HepG2 (cell line): ENCODE measurements at regions not wholly inside any gene's neighbourhood (a gene's known extent, or its start where the extent isn't known, plus 50 kb on each side); places are given as distances from the start of the nearest gene placed in this dataset.

Experiments used
- ATAC-seq: fragments of 200-7000 bp; cut with Tn5 transposase; 3 replicates; pipeline ENCODE4 v1.9.1; 2020; ENCODE audit warnings: mild to moderate bottlenecking, moderate library complexity
- BruUV-seq: library from RNA; stranded (reverse); fragments of 400-500 nt; replicated peaks from 2 replicates; lab custom pipeline; 2021; lab: Mats Ljungman, UMichigan
- CTCF ChIA-PET: fragments of 300-600 bp; formaldehyde crosslinking; extraction: SDS; loops from one replicate; lab custom pipeline; 2021; ENCODE audit warnings: low total read pairs, inconsistent platforms, low intra/inter-chr PET ratio; lab: Yijun Ruan, JAX
- POLR2A ChIA-PET: fragments of 350-600 bp; sonication (Branson Sonifier 250); formaldehyde crosslinking; loops from one replicate; lab custom pipeline; 2020; ENCODE audit warnings: antibody characterized with exemption, inconsistent platforms; lab: Yijun Ruan, JAX
- DNase-seq: peaks from one replicate; pipeline ENCODE4 v3.0.0-alpha.2; 2015; ENCODE audit warnings: low spot score
- FAIRE-seq: peaks from 3 replicates; lab custom pipeline; 2011; peaks lifted over from hg19 to GRCh38; lab: Jason Lieb, UNC
- H2AFZ ChIP-seq: one replicate; pipeline ENCODE4 v1.6.1; 2011; ENCODE audit warnings: low read length, inconsistent platforms
- H3K27ac ChIP-seq: fragments of 300-600 bp; 3 replicates; pipeline ENCODE4 v1.8.0; 2011; ENCODE audit warnings: mixed run types, mild to moderate bottlenecking, mixed read lengths, low read length, inconsistent platforms; ENCODE audit not compliant: insufficient read depth; ENCODE audit errors: extremely low read length
- H3K27me3 ChIP-seq, 2 experiments: fragments of 200-600 bp in 1 of 2; 2 replicates in 1 of 2; 3 replicates in 1 of 2; pipeline versions ENCODE4 v1.6.0 to v1.8.0; 2011; ENCODE audit warnings: low read length in 2 of 2, mild to moderate bottlenecking in 2 of 2, moderate library complexity in 2 of 2, inconsistent platforms in 1 of 2; ENCODE audit not compliant: insufficient read depth in 2 of 2, control insufficient read depth in 1 of 2
- H3K36me3 ChIP-seq, 2 experiments: fragments of 200-600 bp in 1 of 2; replicated peaks in 1 of 2; 2 replicates in 1 of 2; 3 replicates in 1 of 2; pipeline versions ENCODE4 v1.5.1 to v1.8.0; 2011; ENCODE audit warnings: low read length in 2 of 2, inconsistent platforms in 1 of 2; ENCODE audit not compliant: insufficient read depth in 2 of 2, control insufficient read depth in 1 of 2
- H3K4me1 ChIP-seq: 2 replicates; pipeline ENCODE4 v1.5.1; 2012; ENCODE audit warnings: low read length, inconsistent platforms; ENCODE audit not compliant: insufficient read depth
- H3K4me2 ChIP-seq: 2 replicates; pipeline ENCODE4 v1.6.0; 2011; ENCODE audit warnings: low read depth, low read length, inconsistent platforms
- H3K4me3 ChIP-seq, 3 experiments: fragments of 200-600 bp in 1 of 3; sonication (generic), shearing (Covaris generic) in 1 of 3; replicated peaks in 1 of 3; 2 replicates each; pipeline ENCODE4 v1.5.1; 2011 to 2016; ENCODE audit warnings: low read length in 3 of 3, inconsistent platforms in 2 of 3, low read depth in 2 of 3, mild to moderate bottlenecking in 2 of 3, control low read depth in 1 of 3, mixed read lengths in 1 of 3; ENCODE audit not compliant: insufficient read depth in 1 of 3
- H3K79me2 ChIP-seq: one replicate; pipeline ENCODE4 v1.6.1; 2011; ENCODE audit warnings: low read length, inconsistent platforms; ENCODE audit not compliant: insufficient read depth
- H3K9ac ChIP-seq: 2 replicates; pipeline ENCODE4 v1.6.0; 2011; ENCODE audit warnings: mild to moderate bottlenecking, low read depth, low read length, inconsistent platforms; ENCODE audit not compliant: insufficient read depth
- H3K9me3 ChIP-seq: 2 replicates; pipeline ENCODE4 v1.5.1; 2012; ENCODE audit warnings: mild to moderate bottlenecking, low read length
- H4K20me1 ChIP-seq: 2 replicates; pipeline ENCODE4 v1.6.0; 2011; ENCODE audit warnings: inconsistent platforms, mild to moderate bottlenecking, low read length, moderate library complexity; ENCODE audit not compliant: insufficient read depth
- CCDC6 ChIP-seq: sonication (generic); formaldehyde crosslinking; IDR thresholded peaks from 2 replicates; pipeline ENCODE4 v1.8.1; 2022; ENCODE audit warnings: mild to moderate bottlenecking, missing genetic modification reagents, moderate library complexity
- FOXO1 ChIP-seq: sonication (generic); formaldehyde crosslinking; IDR thresholded peaks from 2 replicates; pipeline ENCODE4 v1.4.0; 2020; ENCODE audit warnings: missing genetic modification reagents
- FUBP1 ChIP-seq: sonication (generic); formaldehyde crosslinking; IDR thresholded peaks from 2 replicates; pipeline ENCODE4 v1.5.1; 2020; ENCODE audit warnings: missing genetic modification reagents, mild to moderate bottlenecking, borderline replicate concordance
- IRX3 ChIP-seq: sonication (generic); formaldehyde crosslinking; IDR thresholded peaks from 2 replicates; pipeline ENCODE4 v1.8.1; 2023; ENCODE audit warnings: mild to moderate bottlenecking, low read depth, missing genetic modification reagents, borderline replicate concordance
- JARID2 ChIP-seq: sonication (generic); formaldehyde crosslinking; IDR thresholded peaks from 2 replicates; pipeline ENCODE4 v1.8.1; 2023; ENCODE audit warnings: missing genetic modification reagents, inconsistent platforms; ENCODE audit not compliant: insufficient replicate concordance
- MED1 ChIP-seq: sonication (generic); formaldehyde crosslinking; IDR thresholded peaks from 2 replicates; pipeline ENCODE4 v1.4.0; 2020; ENCODE audit warnings: missing genetic modification reagents
- MLLT10 ChIP-seq: sonication (generic); formaldehyde crosslinking; IDR thresholded peaks from 2 replicates; pipeline ENCODE4 v1.4.0; 2020; ENCODE audit warnings: missing genetic modification reagents
- SRSF9 ChIP-seq: fragments of 200-400 bp; formaldehyde crosslinking; IDR thresholded peaks from 2 replicates; pipeline ENCODE4 v1.6.1; 2018; ENCODE audit warnings: borderline replicate concordance, mild to moderate bottlenecking, low read depth, low read length; ENCODE audit not compliant: insufficient read depth, poor library complexity, severe bottlenecking
- ZNF160 ChIP-seq: sonication (generic); formaldehyde crosslinking; IDR thresholded peaks from 2 replicates; pipeline ENCODE4 v1.8.0; 2022; ENCODE audit warnings: mild to moderate bottlenecking, inconsistent platforms, missing genetic modification reagents
- ZNF691 ChIP-seq: sonication (generic); formaldehyde crosslinking; IDR thresholded peaks from 2 replicates; pipeline ENCODE4 v1.4.0; 2020; ENCODE audit warnings: missing genetic modification reagents, low read depth, mild to moderate bottlenecking, borderline replicate concordance
- WGBS: methylation state at CpG from one replicate; pipeline ENCODE4 v1.1.6; 2017; ENCODE audit warnings: low lambda C conversion rate; 5-methylcytosine and 5-hydroxymethylcytosine counted together
- in situ Hi-C: cut with HindIII; loops from 2 replicates; pipeline ENCODE4 v1.10.0; 2017; ENCODE audit warnings: low pct_unique_long_range_greater_than_20kb; ENCODE audit not compliant: extremely low pct_ligation_motif_present
- intact Hi-C: fragments of 100-400 bp; cut with micrococcal nuclease; formaldehyde crosslinking; loops from one replicate; pipeline ENCODE4 v1.10.0; 2022; ENCODE audit not compliant: unreplicated experiment

- Histone ChIP-seq H3K27me3 (peaks cover 0 to 6% of the 10 kb centered on the region in 2 experiments; a peak in 1 of 5 replicates), H3K79me2 (no peaks in the 10 kb centered on the region), H3K9ac (no peak overlapping the region), H3K4me1 (no peaks in the 10 kb centered on the region), H4K20me1 (no peaks in the 10 kb centered on the region), H2AFZ (no peak overlapping the region), H3K36me3 (no peaks in the 10 kb centered on the region), H3K27ac (no peak overlapping the region), H3K9me3 (no peaks in the 10 kb centered on the region), H3K4me2 (no peak overlapping the region), H3K4me3 (no peak overlapping the region)
- no TSS peak for BruUV-seq
- ChIA-PET CTCF (no interaction called here), POLR2A (no interaction called here)
- ATAC-seq: no peak
- no peak for TF ChIP-seq MLLT10 (CRISPR knock-in tag)
- intact Hi-C loops (no loop called here), in situ Hi-C loops (no loop called here)
- 50% methylated on average over 2 of the region's 2 CpGs for WGBS
- no peak for FAIRE-seq
- DNase-seq: no peak
Observed at GRCh38 chr7:135847242-135847641, 98.6 kb upstream of the FAM180A start.

- no peak overlapping the region for H3K4me3 ChIP-seq
- peaks cover 0 to 6% of the 10 kb centered on the region in 2 experiments; a peak in 1 of 5 replicates for H3K27me3 ChIP-seq
- no peaks in the 10 kb centered on the region for H3K79me2 ChIP-seq
- intact Hi-C loops: no loop called here
- ChIA-PET CTCF (no interaction called here), POLR2A (no interaction called here)
- FAIRE-seq (no peak), ATAC-seq (no peak), DNase-seq (no peak)
- no peak overlapping the region for H3K9ac ChIP-seq
- no peak for TF ChIP-seq CCDC6 (CRISPR knock-in tag)
- TF ChIP-seq FUBP1 (CRISPR knock-in tag): no peak
- TF ChIP-seq MED1: no peak
- no peak for TF ChIP-seq ZNF691 (CRISPR knock-in tag)
- TF ChIP-seq SRSF9: no peak
- no peak for TF ChIP-seq IRX3 (CRISPR knock-in tag)
- no peak for TF ChIP-seq ZNF160 (CRISPR knock-in tag)
- TF ChIP-seq FOXO1 (CRISPR knock-in tag): no peak
- TF ChIP-seq JARID2 (CRISPR knock-in tag): no peak
- no TSS peak for BruUV-seq
- no peaks in the 10 kb centered on the region for H3K4me1 ChIP-seq
- no peak overlapping the region for H2AFZ ChIP-seq
- H3K9me3 ChIP-seq: no peaks in the 10 kb centered on the region
- no peak overlapping the region for H3K27ac ChIP-seq
- H3K36me3 ChIP-seq: no peaks in the 10 kb centered on the region
- H3K4me2 ChIP-seq: no peak overlapping the region
- in situ Hi-C loops: no loop called here
- 30% methylated on average over 3 of the region's 5 CpGs for WGBS
- H4K20me1 ChIP-seq: no peaks in the 10 kb centered on the region
Observed at GRCh38 chr7:135846339-135846738, 97.7 kb upstream of the FAM180A start.
